ENCODE measurements at regions not wholly inside any gene's neighbourhood (a gene's known extent, or its start where the extent isn't known, plus 50 kb on each side); places are given as distances from the start of the nearest gene placed in this dataset.

GRCh38 chr14:22483863-22484593, 105.0 kb downstream of the DAD1 start:
- DNase-seq, result no peak
- peaks cover 5% of the 10 kb centered on the region for H3K4me1 ChIP-seq
- H3K4me3 ChIP-seq, result no peak overlapping the region
- intact Hi-C loops (cut with DNase I), result no loop called here
- TF ChIP-seq CTCF (IDR thresholded peaks at IDR 0.05), result no peak
- no peaks in the 10 kb centered on the region for H3K36me3 ChIP-seq
- peaks cover 5% of the 10 kb centered on the region for H3K27me3 ChIP-seq (ENCODE audit: low read depth)
- H3K9me3 ChIP-seq, result no peaks in the 10 kb centered on the region
- ATAC-seq, result no peak
- peak overlapping the region; percentile 14 for H3K27ac ChIP-seq

- no peak overlapping the region for H3K4me3 ChIP-seq
- intact Hi-C loops (cut with DNase I), result no loop called here
- TF ChIP-seq CTCF (IDR thresholded peaks at IDR 0.05), result no peak
- H3K4me1 ChIP-seq, result peaks cover 5% of the 10 kb centered on the region
- H3K36me3 ChIP-seq, result no peaks in the 10 kb centered on the region
- no peak overlapping the region for H3K27ac ChIP-seq
- DNase-seq (no peak), ATAC-seq (no peak)
- H3K9me3 ChIP-seq, result no peaks in the 10 kb centered on the region
- H3K27me3 ChIP-seq (ENCODE audit: low read depth), result peaks cover 5% of the 10 kb centered on the region
Observed at GRCh38 chr14:22482782-22483553, 106.1 kb downstream of the DAD1 start.

- DNase-seq (no peak), ATAC-seq (no peak)
- H3K27me3 ChIP-seq (ENCODE audit: low read depth), result peaks cover 5% of the 10 kb centered on the region
- no peak for TF ChIP-seq CTCF (IDR thresholded peaks at IDR 0.05)
- H3K27ac ChIP-seq, result peak overlapping the region; percentile 4
- no peaks in the 10 kb centered on the region for H3K9me3 ChIP-seq
- peaks cover 5% of the 10 kb centered on the region for H3K4me1 ChIP-seq
- intact Hi-C loops (cut with DNase I), result no loop called here
- no peak overlapping the region for H3K4me3 ChIP-seq
- H3K36me3 ChIP-seq, result no peaks in the 10 kb centered on the region
Observed at GRCh38 chr14:22482085-22482694, 106.8 kb downstream of the DAD1 start.

GRCh38 chr14:22481546-22481945, 107.5 kb downstream of the DAD1 start:
- intact Hi-C loops (cut with DNase I), result no loop called here
- no peaks in the 10 kb centered on the region for H3K9me3 ChIP-seq

More at GRCh38 chr14:22481546-22481945, 107.5 kb downstream of the DAD1 start:
- H3K27me3 ChIP-seq (ENCODE audit: low read depth), result peaks cover 5% of the 10 kb centered on the region
- DNase-seq (no peak), ATAC-seq (no peak)
- TF ChIP-seq CTCF (IDR thresholded peaks at IDR 0.05), result no peak
- H3K36me3 ChIP-seq, result no peaks in the 10 kb centered on the region
- H3K4me3 ChIP-seq, result no peak overlapping the region
- H3K27ac ChIP-seq, result no peak overlapping the region
- H3K4me1 ChIP-seq, result peaks cover 5% of the 10 kb centered on the region
